HG03196 (cell line): ENCODE measurements at regions not wholly inside any gene's neighbourhood (a gene's known extent, or its start where the extent isn't known, plus 50 kb on each side); places are given as distances from the start of the nearest gene placed in this dataset.
"Not testable (repeated sequence)": the region's sequence is repeated elsewhere in the genome, so short reads cannot be mapped to it uniquely, and the experiment has no call there.

Experiments
- ATAC-seq: cut with Tn5 transposase; IDR thresholded peaks from one replicate; pipeline ENCODE4 v1.9.1; 2021; ENCODE audit not compliant: unreplicated experiment

DNA sequence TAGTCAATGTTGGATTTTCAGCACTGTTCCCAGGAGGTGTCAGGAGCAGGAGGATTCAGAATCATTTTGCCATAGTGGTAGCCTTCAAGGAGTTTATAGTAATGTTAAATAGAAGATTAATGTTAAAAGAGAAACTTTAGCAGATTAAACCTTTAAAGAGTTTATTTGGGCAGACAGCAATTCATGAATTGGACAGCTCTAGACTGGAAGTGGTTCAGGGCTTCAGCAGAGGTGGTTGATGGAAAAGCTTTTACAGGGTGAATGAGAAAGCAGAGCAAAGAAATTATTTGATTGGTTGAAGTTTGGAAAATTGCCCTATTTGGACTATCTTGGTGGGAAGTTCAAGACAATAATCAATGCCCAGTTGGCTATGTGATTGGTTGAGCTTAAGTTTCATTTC is 416.6 kb upstream of the TBL1XR1 start:
- ATAC-seq = no peak

DNA sequence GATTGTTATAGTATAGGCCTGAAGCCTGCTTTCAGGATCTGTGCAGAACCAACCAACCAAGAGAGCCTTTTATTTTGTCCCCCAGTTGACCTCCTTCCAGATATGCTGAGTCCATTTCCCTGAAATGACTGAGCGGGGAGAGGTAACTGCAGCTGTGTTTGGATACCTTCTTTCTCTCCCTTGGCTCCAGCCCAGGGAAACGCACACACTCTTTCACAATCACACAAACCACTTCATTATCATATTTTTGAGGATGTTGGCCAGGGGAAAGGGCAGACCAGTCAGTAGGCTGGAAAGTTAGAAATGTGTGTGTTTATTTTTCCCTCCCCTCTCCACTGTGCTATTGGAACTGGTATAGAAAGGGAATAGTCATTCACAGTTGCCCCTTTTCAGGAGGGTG is 417.7 kb upstream of the TBL1XR1 start:
- ATAC-seq = no peak

DNA sequence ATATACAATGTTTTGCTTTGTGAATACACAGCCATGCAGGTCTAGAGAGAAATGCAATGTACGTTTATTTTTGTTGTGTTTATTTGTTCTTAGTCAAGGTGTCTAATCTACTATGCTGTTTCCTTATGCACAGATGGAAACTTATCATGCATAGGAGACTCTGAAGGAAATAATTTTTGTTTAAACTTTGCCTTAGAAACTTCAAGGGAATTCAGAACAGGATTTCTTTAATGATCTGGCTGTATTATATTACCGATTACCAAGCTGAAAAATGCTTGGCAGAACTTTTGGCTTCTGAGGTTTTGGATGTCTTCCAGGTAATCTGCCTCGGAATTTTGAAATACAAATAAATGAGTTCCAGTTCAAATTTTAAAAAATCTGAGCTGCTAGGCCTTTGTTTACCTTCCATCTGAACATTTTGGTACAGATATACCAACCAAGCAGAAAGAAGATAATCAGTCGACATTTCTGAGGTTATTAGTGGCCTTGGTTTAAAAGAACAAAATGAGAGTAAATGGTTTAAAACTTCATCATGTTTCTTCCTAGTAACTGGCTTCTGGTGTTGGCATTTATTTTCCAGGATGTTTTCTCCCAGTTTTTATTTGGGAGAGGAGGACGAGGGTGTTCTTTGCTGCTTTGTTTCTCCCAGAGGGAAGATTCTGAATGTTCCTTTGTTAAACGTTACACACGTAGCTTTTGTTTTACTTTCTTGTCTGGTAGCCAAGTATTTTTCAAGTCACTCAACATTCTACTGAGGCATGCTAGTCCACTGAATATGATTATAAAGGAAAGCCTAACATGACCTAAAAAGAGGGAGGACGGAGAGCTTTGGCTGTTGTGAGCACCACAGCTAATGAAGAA is 421.8 kb upstream of the TBL1XR1 start:
- ATAC-seq = no peak

GRCh38 chr3:177620073-177620472 is 422.8 kb upstream of the TBL1XR1 start:
- no peak for ATAC-seq

GRCh38 chr3:177622520-177622919 is 425.2 kb upstream of the TBL1XR1 start:
- no peak for ATAC-seq

GRCh38 chr3:177622982-177623617 is 425.8 kb upstream of the TBL1XR1 start:
- no peak for ATAC-seq

GRCh38 chr3:177624528-177625495 is 427.5 kb upstream of the TBL1XR1 start:
- ATAC-seq = no peak

DNA sequence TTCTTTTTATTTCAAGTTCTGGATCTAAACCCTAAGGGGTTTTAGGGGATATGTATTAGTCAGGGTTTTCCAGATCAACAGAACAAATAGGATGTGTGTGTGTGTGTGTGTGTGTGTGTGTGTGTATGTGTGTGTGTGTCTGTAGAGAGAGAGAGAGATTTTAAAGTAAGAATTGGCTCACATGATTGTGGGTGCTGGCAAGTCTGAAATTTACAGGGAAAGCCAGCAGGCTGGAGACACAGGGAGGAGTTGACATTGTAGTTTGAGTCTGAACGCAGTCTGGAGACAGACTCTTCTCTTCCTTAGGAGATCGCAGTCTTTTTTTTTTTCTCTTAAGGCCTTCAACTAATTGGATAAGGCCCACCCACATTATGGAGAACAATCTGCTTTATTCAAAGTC is 428.8 kb upstream of the TBL1XR1 start:
- ATAC-seq = no peak

DNA sequence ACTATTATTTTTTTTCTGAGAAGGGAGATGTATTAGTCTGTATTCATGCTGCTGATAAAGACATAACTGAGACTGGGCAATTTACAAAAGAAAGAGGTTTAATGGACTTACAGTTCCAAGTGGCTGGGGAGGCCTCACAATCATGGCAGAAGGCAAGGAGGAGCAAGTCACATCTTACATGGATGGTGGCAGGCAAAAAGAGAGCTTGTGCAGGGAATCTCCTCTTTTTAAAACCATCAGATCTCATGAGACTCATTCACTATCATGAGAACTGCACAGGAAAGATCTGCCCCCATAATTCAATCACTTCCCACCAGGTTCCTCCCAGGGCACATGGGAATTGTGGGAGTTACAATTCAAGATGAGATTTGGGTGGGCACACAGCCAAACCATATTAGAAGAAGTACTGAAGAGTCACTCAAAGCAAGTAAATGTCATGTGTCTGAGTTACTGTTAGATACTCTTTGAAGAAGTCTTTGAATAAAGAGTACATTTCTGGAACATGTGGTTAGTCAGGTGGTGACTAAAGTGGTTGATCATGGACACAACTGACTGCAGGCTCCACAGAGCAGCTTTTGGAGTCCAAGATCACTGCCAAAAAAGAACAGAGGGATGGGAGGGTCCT is 430.9 kb upstream of the TBL1XR1 start:
- ATAC-seq = not testable (repeated sequence)

DNA sequence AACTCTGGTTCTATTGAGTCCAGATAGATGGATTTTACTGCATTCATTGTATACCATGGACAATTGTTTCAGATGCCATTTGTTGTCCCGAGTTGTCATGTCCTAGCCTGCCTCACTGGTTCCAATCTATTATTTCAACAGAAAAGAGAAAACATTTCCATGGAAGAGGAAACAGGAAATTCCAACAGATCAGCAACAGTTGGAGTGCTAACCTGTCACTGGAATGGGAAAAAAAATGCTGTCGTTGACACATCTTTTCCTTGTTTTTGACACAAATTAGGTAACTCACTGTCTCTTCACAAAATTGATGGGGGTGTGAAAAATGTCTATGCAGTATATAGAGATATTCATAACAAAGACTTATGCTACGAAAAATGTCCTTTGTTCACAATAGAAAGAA is 432.0 kb upstream of the TBL1XR1 start:
- ATAC-seq = no peak

DNA sequence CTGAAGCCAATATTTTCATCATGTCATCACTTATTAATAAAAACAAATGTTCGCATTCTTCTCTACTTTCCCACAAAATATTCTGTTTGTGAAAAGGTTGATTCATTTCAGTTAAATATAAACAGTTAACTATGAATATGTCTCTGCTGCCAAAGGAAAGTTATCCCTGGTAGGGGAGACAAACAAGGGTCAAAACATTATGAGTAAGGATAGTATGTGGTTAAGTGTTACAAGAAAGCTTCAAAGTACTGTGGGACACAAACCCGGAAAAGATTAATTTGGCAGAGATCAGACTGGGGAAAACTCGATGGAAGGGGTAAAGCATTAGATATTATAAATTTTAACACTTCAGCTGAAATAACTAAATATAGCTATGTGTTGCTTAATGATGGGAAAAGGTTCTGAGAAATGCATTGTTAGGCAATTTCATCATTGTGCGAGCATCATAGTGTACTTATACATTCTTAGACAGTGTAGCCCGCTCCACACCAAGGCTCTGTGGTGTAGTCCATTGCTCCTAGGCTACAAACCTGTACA is 436.5 kb upstream of the TBL1XR1 start:
- ATAC-seq = no peak

DNA sequence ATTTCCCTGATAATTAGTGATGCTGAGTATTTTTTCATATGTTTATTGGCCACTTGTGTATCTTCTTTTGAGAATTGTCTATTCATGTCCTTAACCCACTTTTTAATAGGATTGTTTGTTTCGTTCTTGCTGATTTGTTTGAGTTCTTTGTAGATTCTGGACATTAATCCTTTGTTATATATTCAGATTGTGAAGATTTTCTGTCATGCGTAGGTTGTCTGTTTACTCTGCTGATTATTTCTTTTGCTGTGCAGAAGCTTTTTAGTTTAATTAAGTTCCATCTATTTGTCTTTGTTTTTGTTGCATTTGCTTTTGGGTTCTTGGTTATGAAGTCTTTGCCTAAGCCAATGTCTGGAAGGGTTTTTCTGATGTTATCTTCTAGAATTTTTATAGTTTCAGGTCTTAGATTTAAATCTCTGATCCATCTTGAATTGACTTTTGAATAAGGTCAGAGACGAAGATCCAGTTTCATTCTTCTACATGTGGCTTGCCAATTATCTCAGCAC is 438.4 kb upstream of the TBL1XR1 start:
- not testable (repeated sequence) for ATAC-seq

GRCh38 chr3:177640319-177640965 is 443.2 kb upstream of the TBL1XR1 start:
- no peak for ATAC-seq

GRCh38 chr3:177641206-177641605 is 443.9 kb upstream of the TBL1XR1 start:
- ATAC-seq = no peak

DNA sequence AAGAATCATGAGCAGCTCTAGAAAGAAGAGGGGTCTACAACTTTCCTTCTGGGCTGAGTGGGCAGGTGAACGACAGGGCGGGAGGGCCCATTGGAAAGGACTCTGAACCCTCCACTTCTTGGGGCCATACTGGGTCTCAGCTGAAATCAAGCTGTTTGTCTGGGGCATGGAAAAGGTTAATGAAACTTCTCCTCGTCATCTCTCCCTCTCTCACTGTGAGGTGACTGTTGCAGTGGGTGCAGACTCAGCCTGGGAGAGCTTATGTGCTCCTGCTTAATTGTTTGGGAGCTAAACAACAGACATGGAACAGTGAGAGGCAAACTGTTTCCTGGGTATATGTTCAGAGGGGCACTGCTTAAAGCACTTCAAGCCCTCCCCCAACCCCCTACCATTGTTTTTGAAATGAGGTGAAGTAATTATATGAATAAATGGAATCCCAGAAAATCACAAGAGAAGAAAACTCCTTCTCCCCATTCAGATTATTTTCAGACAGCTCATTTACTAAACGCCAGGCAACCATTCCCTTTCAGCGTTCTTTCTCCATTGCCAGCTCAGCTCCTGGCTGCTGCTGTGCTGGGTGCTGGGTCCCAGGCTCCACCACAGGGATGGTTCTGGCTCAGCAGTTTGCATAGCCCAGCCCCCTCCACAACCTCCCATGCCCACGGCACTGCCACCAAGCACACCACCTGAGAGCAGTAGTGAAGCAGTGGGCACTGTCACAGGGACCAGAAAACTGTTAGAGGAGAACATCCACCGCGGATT is 444.9 kb upstream of the TBL1XR1 start:
- ATAC-seq = no peak

DNA sequence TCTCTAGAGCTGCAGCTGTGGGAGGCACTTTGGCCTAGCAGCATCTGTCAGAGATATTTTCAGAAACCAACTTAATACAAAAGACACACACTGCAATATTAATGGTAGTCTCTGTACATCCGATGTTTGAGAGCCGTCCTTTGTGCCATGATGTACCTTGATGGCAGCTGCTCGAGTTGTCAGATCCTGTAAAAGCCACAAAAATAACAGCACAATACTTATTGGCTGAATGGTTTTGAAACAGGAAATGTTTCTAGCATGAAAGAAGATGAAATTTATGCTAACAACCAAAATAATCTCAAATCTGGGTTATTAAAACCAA is 445.5 kb upstream of the TBL1XR1 start:
- no peak for ATAC-seq

- peak; percentile 64 for ATAC-seq
Measured at GRCh38 chr3:177646749-177647148, 449.5 kb upstream of the TBL1XR1 start.

DNA sequence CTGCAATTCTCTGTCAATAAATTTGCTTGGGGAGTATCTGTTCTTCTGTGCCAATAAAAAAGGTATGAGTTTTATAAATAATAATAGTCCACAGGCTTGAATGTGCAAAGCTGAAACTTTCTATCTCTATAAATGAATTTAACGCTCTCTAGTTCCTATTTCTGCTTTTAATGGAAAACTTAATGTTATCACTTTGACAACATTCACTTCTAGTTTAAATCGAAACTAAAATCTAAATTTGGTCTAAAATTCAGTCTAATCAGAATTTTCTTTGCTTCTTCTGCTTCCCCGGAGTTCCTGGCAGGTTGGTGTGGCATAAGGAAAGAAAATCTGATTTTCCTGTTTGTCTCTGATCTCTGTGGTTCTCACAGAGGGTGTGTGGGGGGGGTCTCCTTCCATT is 450.1 kb upstream of the TBL1XR1 start:
- ATAC-seq = no peak

DNA sequence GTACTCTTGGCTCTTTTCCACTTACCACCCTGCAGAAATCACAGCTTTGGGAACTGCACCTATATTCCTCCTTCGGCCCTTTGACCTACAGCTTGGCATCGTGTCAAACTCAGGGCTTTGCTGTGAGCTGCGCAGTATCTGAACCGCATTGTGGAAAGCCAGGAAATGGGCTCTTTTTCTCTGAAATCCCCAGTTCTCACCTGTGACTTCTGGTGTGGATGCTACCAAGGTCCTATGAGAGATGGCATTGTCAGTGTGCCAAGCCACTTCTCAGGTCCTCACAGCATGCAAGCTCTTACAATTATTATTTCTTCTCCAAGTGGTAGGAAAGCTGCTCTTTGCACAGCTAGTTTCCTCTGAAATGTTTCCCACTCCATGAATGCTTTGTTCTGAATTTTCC is 450.6 kb upstream of the TBL1XR1 start:
- ATAC-seq = no peak
